Upper lobe of right lung (tissue), 1 donor: ENCODE measurements at regions not wholly inside any gene's neighbourhood (a gene's known extent, or its start where the extent isn't known, plus 50 kb on each side); places are given as distances from the start of the nearest gene placed in this dataset.

Experiments used
- ATAC-seq: fragments of 200-7000 bp; cut with Tn5 transposase; one replicate; pipeline ENCODE4 v1.9.1; 2020; ENCODE audit warnings: mild to moderate bottlenecking, moderate library complexity
- DNase-seq: peaks from one replicate; pipeline ENCODE4 v3.0.0-alpha.2; 2020
- H3K27ac ChIP-seq: fragments of 200-600 bp; one replicate; pipeline ENCODE4 v1.8.0; 2022
- H3K27me3 ChIP-seq: fragments of 200-600 bp; one replicate; pipeline ENCODE4 v1.8.0; 2022; ENCODE audit warnings: mild to moderate bottlenecking
- H3K36me3 ChIP-seq: fragments of 200-600 bp; one replicate; pipeline ENCODE4 v1.8.0; 2022
- H3K4me1 ChIP-seq: fragments of 200-600 bp; one replicate; pipeline ENCODE4 v1.8.0; 2022
- H3K4me3 ChIP-seq: fragments of 200-600 bp; one replicate; pipeline ENCODE4 v1.8.0; 2022; ENCODE audit warnings: mild to moderate bottlenecking
- H3K9me3 ChIP-seq: fragments of 200-600 bp; one replicate; pipeline ENCODE4 v1.8.0; 2022
- CTCF ChIP-seq: fragments of 200-600 bp; IDR thresholded peaks from one replicate; pipeline ENCODE4 v1.8.0; 2022; ENCODE audit warnings: antibody characterized with exemption
- intact Hi-C: fragments of 100-400 bp; cut with DNase I; formaldehyde crosslinking; loops from one replicate; pipeline ENCODE4 v1.11.0; 2022
- donor health status: DM: no; HTN: yes; CAD: no; lungs with severe emphysema.

GRCh38 chr20:56098981-56099500, 93.7 kb upstream of the CBLN4 start:
- intact Hi-C loops: no loop called here
- TF ChIP-seq CTCF: no peak
- no peaks in the 10 kb centered on the region for H3K4me1 ChIP-seq
- ATAC-seq (no peak), DNase-seq (no peak)
- H3K4me3 ChIP-seq: no peak overlapping the region
- H3K27ac ChIP-seq: no peak overlapping the region
- H3K36me3 ChIP-seq: no peaks in the 10 kb centered on the region
- no peaks in the 10 kb centered on the region for H3K27me3 ChIP-seq
- H3K9me3 ChIP-seq: no peaks in the 10 kb centered on the region

GRCh38 chr20:56111961-56112730, 106.8 kb upstream of the CBLN4 start:
- ATAC-seq: no peak
- no peak for TF ChIP-seq CTCF
- intact Hi-C loops: no loop called here

GRCh38 chr20:56117350-56117749, 112.0 kb upstream of the CBLN4 start:
- H3K36me3 ChIP-seq: no peaks in the 10 kb centered on the region
- TF ChIP-seq CTCF: no peak
- no peaks in the 10 kb centered on the region for H3K27me3 ChIP-seq
- no peak for DNase-seq
- intact Hi-C loops: no loop called here
- H3K27ac ChIP-seq: no peak overlapping the region
- no peaks in the 10 kb centered on the region for H3K9me3 ChIP-seq
- no peaks in the 10 kb centered on the region for H3K4me1 ChIP-seq
- no peak for ATAC-seq
- no peak overlapping the region for H3K4me3 ChIP-seq

More at GRCh38 chr20:56111961-56112730, 106.8 kb upstream of the CBLN4 start:
- H3K4me3 ChIP-seq: no peak overlapping the region
- DNase-seq: no peak
- no peaks in the 10 kb centered on the region for H3K9me3 ChIP-seq
- no peaks in the 10 kb centered on the region for H3K27me3 ChIP-seq
- H3K4me1 ChIP-seq: no peaks in the 10 kb centered on the region
- no peak overlapping the region for H3K27ac ChIP-seq
- H3K36me3 ChIP-seq: no peaks in the 10 kb centered on the region

GRCh38 chr20:56121850-56122249, 116.5 kb upstream of the CBLN4 start:
- no peaks in the 10 kb centered on the region for H3K27me3 ChIP-seq
- no peak for TF ChIP-seq CTCF
- no peaks in the 10 kb centered on the region for H3K36me3 ChIP-seq
- DNase-seq (no peak), ATAC-seq (no peak)
- no peaks in the 10 kb centered on the region for H3K4me1 ChIP-seq
- intact Hi-C loops: no loop called here
- H3K4me3 ChIP-seq: no peak overlapping the region
- H3K27ac ChIP-seq: no peak overlapping the region
- no peaks in the 10 kb centered on the region for H3K9me3 ChIP-seq

GRCh38 chr20:56143759-56144158, 104.8 kb upstream of the MC3R start:
- intact Hi-C loops: no loop called here
- DNase-seq: no peak
- no peaks in the 10 kb centered on the region for H3K4me1 ChIP-seq
- no peak for ATAC-seq
- no peaks in the 10 kb centered on the region for H3K36me3 ChIP-seq
- H3K27me3 ChIP-seq: no peaks in the 10 kb centered on the region
- peaks cover 16% of the 10 kb centered on the region for H3K9me3 ChIP-seq
- H3K27ac ChIP-seq: no peak overlapping the region
- no peak overlapping the region for H3K4me3 ChIP-seq
- TF ChIP-seq CTCF: no peak
